K562 (cell line): ENCODE measurements at regions not wholly inside any gene's neighbourhood (a gene's known extent, or its start where the extent isn't known, plus 50 kb on each side); places are given as distances from the start of the nearest gene placed in this dataset.

Experiments used
- ATAC-seq: fragments of 200-7000 bp; cut with Tn5 transposase; 3 replicates; pipeline ENCODE4 v1.9.1; 2020; ENCODE audit warnings: moderate library complexity
- BruUV-seq: library from RNA; stranded (reverse); fragments of 400-500 nt; replicated peaks from 2 replicates; lab custom pipeline; 2021; lab: Mats Ljungman, UMichigan
- CTCF ChIA-PET: fragments of 300-600 bp; formaldehyde crosslinking; extraction: SDS; loops from one replicate; lab custom pipeline; 2021; ENCODE audit warnings: low intra/inter-chr PET ratio; lab: Yijun Ruan, JAX
- POLR2A ChIA-PET: fragments of 300-600, 350-650 bp; sonication (Branson Sonifier 250); formaldehyde crosslinking; extraction: SDS; loops from one replicate; lab custom pipeline; 2021; ENCODE audit warnings: antibody characterized with exemption, inconsistent platforms; lab: Yijun Ruan, JAX
- DNase-seq, 4 experiments: peaks; one replicate each; pipeline versions ENCODE4 v3.0.0 to v3.0.0-alpha.2; 2011 to 2018; ENCODE audit warnings: low spot score in 3 of 4, mixed read lengths in 3 of 4; ENCODE audit errors: extremely low read depth in 1 of 4
- FAIRE-seq: peaks from 2 replicates; lab custom pipeline; 2011; peaks lifted over from hg19 to GRCh38; lab: Jason Lieb, UNC
- H2AFZ ChIP-seq: 2 replicates; pipeline ENCODE4 v1.6.0; 2011; ENCODE audit warnings: low read depth, low read length, control low read depth, inconsistent platforms
- H3K27ac ChIP-seq: fragments of 200-600 bp; 3 replicates; pipeline ENCODE4 v1.8.0; 2011; ENCODE audit warnings: low read depth, mild to moderate bottlenecking, control low read depth, inconsistent platforms, low read length, moderate library complexity, mixed read lengths; ENCODE audit errors: extremely low read depth
- H3K27me3 ChIP-seq, 2 experiments: fragments of 300-600 bp in 1 of 2; 2 replicates in 1 of 2; 3 replicates in 1 of 2; pipeline versions ENCODE4 v1.6.0 to v1.8.0; 2011; ENCODE audit warnings: inconsistent platforms in 2 of 2, low read length in 2 of 2, mild to moderate bottlenecking in 1 of 2, mixed read lengths in 1 of 2, moderate library complexity in 1 of 2; ENCODE audit not compliant: control insufficient read depth in 2 of 2, insufficient read depth in 2 of 2
- H3K36me3 ChIP-seq: fragments of 300-600 bp; 3 replicates; pipeline ENCODE4 v1.8.0; 2011; ENCODE audit warnings: mild to moderate bottlenecking, low read length, inconsistent platforms; ENCODE audit not compliant: control insufficient read depth, insufficient read depth
- H3K4me1 ChIP-seq, 2 experiments: fragments of 200-600 bp in 1 of 2; replicated peaks in 1 of 2; 2 replicates in 1 of 2; 3 replicates in 1 of 2; pipeline versions ENCODE4 v1.5.1 to v1.8.0; 2011; ENCODE audit warnings: inconsistent platforms in 2 of 2, low read length in 2 of 2, mild to moderate bottlenecking in 1 of 2, mixed read lengths in 1 of 2, moderate library complexity in 1 of 2; ENCODE audit not compliant: control insufficient read depth in 2 of 2, insufficient read depth in 2 of 2
- H3K4me2 ChIP-seq: 2 replicates; pipeline ENCODE4 v1.6.1; 2011; ENCODE audit warnings: low read length, control low read depth, inconsistent platforms, mixed read lengths; ENCODE audit not compliant: insufficient read depth
- H3K4me3 ChIP-seq: fragments of 200-600 bp; sonication (generic), shearing (Covaris generic); 2 replicates; pipeline ENCODE4 v1.5.1; 2016; ENCODE audit warnings: control low read depth, inconsistent platforms
- H3K79me2 ChIP-seq: fragments of 200-600 bp; 3 replicates; pipeline ENCODE4 v1.8.0; 2011; ENCODE audit warnings: low read length, inconsistent platforms; ENCODE audit not compliant: control insufficient read depth, insufficient read depth
- H3K9ac ChIP-seq, 2 experiments: 2 replicates each; pipeline versions ENCODE4 v1.6.0 to v1.6.1; 2011; ENCODE audit warnings: low read depth in 2 of 2, low read length in 2 of 2, control low read depth in 1 of 2, inconsistent platforms in 1 of 2, mild to moderate bottlenecking in 1 of 2, mixed read lengths in 1 of 2; ENCODE audit not compliant: insufficient read depth in 1 of 2
- H3K9me1 ChIP-seq: one replicate; pipeline ENCODE4 v1.6.0; 2011; ENCODE audit warnings: inconsistent platforms, mild to moderate bottlenecking, low read length, moderate library complexity; ENCODE audit not compliant: control insufficient read depth, insufficient read depth
- H3K9me3 ChIP-seq: replicated peaks from 2 replicates; pipeline ENCODE4 v1.5.1; 2011; ENCODE audit warnings: low read depth, low read length, inconsistent platforms; ENCODE audit not compliant: control insufficient read depth, insufficient read depth
- H4K20me1 ChIP-seq: replicated peaks from 2 replicates; pipeline ENCODE4 v1.6.1; 2011; ENCODE audit warnings: low read length, inconsistent platforms, mixed read lengths; ENCODE audit not compliant: control insufficient read depth, insufficient read depth
- ATF3 ChIP-seq, 2 experiments: fragments of 450-650 bp in 1 of 2; sonication (generic) in 1 of 2; formaldehyde crosslinking in 1 of 2; IDR thresholded peaks in 1 of 2; conservative IDR thresholded peaks in 1 of 2; 2 replicates each; pipeline versions ENCODE4 v1.6.1 to v1.8.1; 2016 to 2023; ENCODE audit warnings: mild to moderate bottlenecking in 2 of 2, moderate library complexity in 2 of 2, inconsistent platforms in 1 of 2, missing genetic modification reagents in 1 of 2
- CBX1 ChIP-seq: sonication (generic); IDR thresholded peaks from 2 replicates; pipeline ENCODE4 v1.6.1; 2016; ENCODE audit warnings: antibody characterized with exemption, low read depth, mild to moderate bottlenecking
- CREB5 ChIP-seq: fragments of 250-450 bp; sonication (Bioruptor Pico); IDR thresholded peaks from 2 replicates; pipeline ENCODE4 v1.5.0; 2020; ENCODE audit warnings: mild to moderate bottlenecking
- ETV5 ChIP-seq: sonication (generic); formaldehyde crosslinking; IDR thresholded peaks from 2 replicates; pipeline ENCODE4 v1.4.0; 2020; ENCODE audit warnings: low read depth, mild to moderate bottlenecking, missing genetic modification reagents
- FOSL1 ChIP-seq: fragments of 200-800 bp; sonication (Bioruptor generic); conservative IDR thresholded peaks from 2 replicates; pipeline ENCODE4 v1.6.1; 2016; ENCODE audit warnings: missing genetic modification characterization, missing compliant biosample characterization
- ZFP30 ChIP-seq: fragments of 250-450 bp; sonication (Bioruptor Pico); IDR thresholded peaks from 2 replicates; pipeline ENCODE4 v1.8.0; 2022; ENCODE audit warnings: moderate library complexity, mild to moderate bottlenecking, inconsistent platforms, borderline replicate concordance
- ZNF436 ChIP-seq: fragments of 250-450, 450-650 bp; sonication (Bioruptor Pico); formaldehyde crosslinking; IDR thresholded peaks from 2 replicates; pipeline ENCODE4 v1.7.0; 2020; ENCODE audit warnings: mild to moderate bottlenecking
- ZNF512 ChIP-seq: IDR thresholded peaks from 2 replicates; pipeline ENCODE4 v1.6.1; 2016; ENCODE audit warnings: missing genetic modification characterization, missing compliant biosample characterization
- ZNF561 ChIP-seq: fragments of 450-650 bp; formaldehyde crosslinking; conservative IDR thresholded peaks from 2 replicates; pipeline ENCODE4 v1.4.0; 2020; ENCODE audit warnings: mild to moderate bottlenecking, moderate library complexity
- WGBS: fragments of 100-300 bp; shearing (Covaris generic); methylation state at CpG from one replicate; pipeline ENCODE4 v1.1.6; 2016; ENCODE audit warnings: low coverage, mixed read lengths; ENCODE audit not compliant: insufficient coverage; ENCODE audit errors: missing lambda C conversion rate; 5-methylcytosine and 5-hydroxymethylcytosine counted together
- in situ Hi-C: fragments of 300-500 bp; cut with MboI; formaldehyde crosslinking; loops from 4 replicates; pipeline ENCODE4 v1.15.0; 2018; ENCODE audit warnings: inconsistent platforms, mixed read lengths
- intact Hi-C: fragments of 100-400 bp; cut with micrococcal nuclease; formaldehyde crosslinking; loops from 2 replicates; pipeline ENCODE4 v1.14.2; 2022

GRCh38 chr3:59621037-59621436 is 571.2 kb upstream of the CFAP20DC start:
- H3K79me2 ChIP-seq: no peaks in the 10 kb centered on the region
- no peak for DNase-seq
- H3K4me2 ChIP-seq: no peak overlapping the region
- ChIA-PET POLR2A (no interaction called here), CTCF (no interaction called here)
- H3K9ac ChIP-seq: no peak overlapping the region
- no peaks in the 10 kb centered on the region for H3K9me3 ChIP-seq
- no peaks in the 10 kb centered on the region for H3K9me1 ChIP-seq
- no peak overlapping the region for H2AFZ ChIP-seq
- no peak overlapping the region for H3K4me3 ChIP-seq
- TF ChIP-seq CBX1 (no peak), ZNF436 (no peak), ZFP30 (CRISPR knock-in tag) (no peak), ATF3 (IDR thresholded peaks at IDR 0.05) (no peak), ATF3 (CRISPR knock-in tag; conservative IDR thresholded peaks at IDR 0.05) (no peak), FOSL1 (tag) (no peak), ZNF512 (tag) (no peak), CREB5 (no peak), ETV5 (CRISPR knock-in tag) (no peak), ZNF561 (no peak)
- H3K4me1 ChIP-seq: no peaks in the 10 kb centered on the region
- H3K27me3 ChIP-seq: no peaks in the 10 kb centered on the region
- intact Hi-C loops: no loop called here
- no peak for ATAC-seq
- in situ Hi-C loops: no loop called here
- 0% methylated on average over 3 of the region's 3 CpGs for WGBS
- FAIRE-seq: no peak
- no TSS peak for BruUV-seq
- no peaks in the 10 kb centered on the region for H4K20me1 ChIP-seq
- no peak overlapping the region for H3K27ac ChIP-seq
- no peaks in the 10 kb centered on the region for H3K36me3 ChIP-seq
